NB4 (cell line): ENCODE measurements at regions not wholly inside any gene's neighbourhood (a gene's known extent, or its start where the extent isn't known, plus 50 kb on each side); places are given as distances from the start of the nearest gene placed in this dataset.

Experiments used
- DNase-seq: peaks from one replicate; pipeline ENCODE4 v3.0.0; 2010; ENCODE audit warnings: low read depth
- H3K4me3 ChIP-seq: one replicate; pipeline ENCODE4 v1.5.1; 2011; ENCODE audit warnings: mild to moderate bottlenecking, low read depth, low read length, moderate library complexity
- MYC ChIP-seq: IDR thresholded peaks from 2 replicates; pipeline ENCODE4 v1.6.1; 2011; ENCODE audit warnings: low read depth, low read length
- POLR2A ChIP-seq: IDR thresholded peaks from 2 replicates; pipeline ENCODE4 v1.6.1; 2011; ENCODE audit warnings: mild to moderate bottlenecking; ENCODE audit not compliant: insufficient read length; ENCODE audit errors: extremely low read depth
- TF ChIP-seq, protein P1 (sequence below): IDR thresholded peaks from one replicate; pipeline ENCODE4 v1.5.1; 2012; ENCODE audit warnings: low read depth, low read length
- TF ChIP-seq, protein P2 (sequence below): IDR thresholded peaks from 2 replicates; pipeline ENCODE4 v1.6.1; 2011; ENCODE audit warnings: low read depth, low read length

DNA sequence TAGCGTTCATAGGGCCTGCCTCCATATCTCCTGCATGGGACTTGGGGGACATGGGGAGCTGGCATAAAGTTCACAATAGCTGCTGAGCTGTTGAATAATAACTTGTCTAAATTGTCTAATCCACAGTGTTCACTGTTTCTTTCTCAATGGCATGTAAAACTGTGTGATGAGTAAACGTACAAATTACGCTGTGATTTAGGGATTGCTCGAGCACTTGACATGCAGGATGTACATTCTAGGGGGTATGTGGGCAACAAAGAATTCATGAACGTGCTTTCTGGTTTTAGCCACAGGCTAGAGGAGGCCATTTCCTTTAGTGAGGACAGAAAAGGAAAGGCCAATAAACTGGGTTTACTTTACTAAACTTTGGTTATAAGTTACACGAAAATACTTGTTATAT is 534.2 kb upstream of the ZWINT start:
- no peak for DNase-seq
- TF ChIP-seq MYC (no peak), POLR2A (no peak)
- TF ChIP-seq, protein P1, sequence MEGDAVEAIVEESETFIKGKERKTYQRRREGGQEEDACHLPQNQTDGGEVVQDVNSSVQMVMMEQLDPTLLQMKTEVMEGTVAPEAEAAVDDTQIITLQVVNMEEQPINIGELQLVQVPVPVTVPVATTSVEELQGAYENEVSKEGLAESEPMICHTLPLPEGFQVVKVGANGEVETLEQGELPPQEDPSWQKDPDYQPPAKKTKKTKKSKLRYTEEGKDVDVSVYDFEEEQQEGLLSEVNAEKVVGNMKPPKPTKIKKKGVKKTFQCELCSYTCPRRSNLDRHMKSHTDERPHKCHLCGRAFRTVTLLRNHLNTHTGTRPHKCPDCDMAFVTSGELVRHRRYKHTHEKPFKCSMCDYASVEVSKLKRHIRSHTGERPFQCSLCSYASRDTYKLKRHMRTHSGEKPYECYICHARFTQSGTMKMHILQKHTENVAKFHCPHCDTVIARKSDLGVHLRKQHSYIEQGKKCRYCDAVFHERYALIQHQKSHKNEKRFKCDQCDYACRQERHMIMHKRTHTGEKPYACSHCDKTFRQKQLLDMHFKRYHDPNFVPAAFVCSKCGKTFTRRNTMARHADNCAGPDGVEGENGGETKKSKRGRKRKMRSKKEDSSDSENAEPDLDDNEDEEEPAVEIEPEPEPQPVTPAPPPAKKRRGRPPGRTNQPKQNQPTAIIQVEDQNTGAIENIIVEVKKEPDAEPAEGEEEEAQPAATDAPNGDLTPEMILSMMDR: no peak
- TF ChIP-seq, protein P2, sequence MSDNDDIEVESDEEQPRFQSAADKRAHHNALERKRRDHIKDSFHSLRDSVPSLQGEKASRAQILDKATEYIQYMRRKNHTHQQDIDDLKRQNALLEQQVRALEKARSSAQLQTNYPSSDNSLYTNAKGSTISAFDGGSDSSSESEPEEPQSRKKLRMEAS: no peak

DNA sequence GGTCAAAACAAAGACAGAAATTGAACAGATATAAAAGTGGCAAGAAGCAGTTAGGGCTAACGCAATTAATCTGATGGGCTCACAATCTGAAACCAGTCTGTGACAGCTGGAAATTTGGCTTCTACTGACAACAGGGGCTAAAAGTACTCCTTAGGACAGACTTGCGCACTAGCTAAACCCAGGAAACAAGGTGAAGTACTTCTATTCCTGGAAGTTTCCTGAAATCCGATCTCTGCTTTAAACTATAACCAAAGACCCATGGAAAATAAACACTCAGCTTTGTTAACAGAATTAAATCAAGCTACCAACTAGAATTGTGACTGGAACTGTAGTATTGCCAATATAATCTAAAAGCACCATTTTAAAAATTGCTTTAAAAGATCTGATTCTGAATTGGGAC is 520.2 kb upstream of the ZWINT start:
- TF ChIP-seq MYC (no peak), POLR2A (no peak)
- TF ChIP-seq, protein P2: no peak
- TF ChIP-seq, protein P1: no peak
- no peak overlapping the region for H3K4me3 ChIP-seq
- no peak for DNase-seq

More for the DNA sequence above, 534.2 kb upstream of the ZWINT start:
- H3K4me3 ChIP-seq: no peak overlapping the region

DNA sequence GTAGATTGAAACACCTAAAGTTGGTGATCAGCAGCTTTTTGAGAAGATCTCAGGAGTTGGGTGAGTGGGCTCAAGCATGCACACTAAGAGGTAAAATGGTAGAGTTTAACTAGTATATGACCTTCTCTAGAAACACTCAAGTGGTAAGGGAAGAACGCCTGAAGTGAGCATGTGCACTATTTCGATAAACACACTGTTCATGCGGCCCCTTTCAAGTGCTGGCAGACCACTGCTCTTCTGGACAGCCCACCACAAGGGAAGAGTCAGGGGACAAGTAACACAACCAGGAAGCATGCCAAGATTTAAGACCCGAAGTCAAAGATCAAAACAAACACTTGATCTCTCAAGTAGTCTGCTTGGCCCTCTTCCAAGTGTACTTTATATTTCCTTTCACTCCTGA is 519.5 kb upstream of the ZWINT start:
- H3K4me3 ChIP-seq: no peak overlapping the region
- no peak for TF ChIP-seq POLR2A
- TF ChIP-seq, protein P2: no peak
- no peak for DNase-seq

DNA sequence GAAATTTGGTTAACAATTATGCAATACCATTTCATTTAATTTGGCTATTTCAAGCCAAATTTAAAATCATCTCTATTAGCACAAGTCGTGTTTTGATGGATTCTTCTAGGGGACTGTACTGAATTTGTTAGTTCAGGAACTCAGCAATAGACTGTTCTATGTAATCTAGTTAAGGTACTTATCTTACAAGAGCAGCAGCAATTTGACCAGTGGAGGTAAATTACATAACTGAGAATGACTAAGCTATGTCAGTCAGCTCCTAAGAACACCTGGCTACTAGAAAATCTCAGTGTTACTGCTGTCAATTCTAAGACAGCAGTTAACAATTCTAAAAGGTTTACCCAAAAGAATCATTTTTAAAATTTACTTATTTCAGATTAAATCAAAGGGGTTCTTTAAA is 513.9 kb upstream of the ZWINT start:
- TF ChIP-seq, protein P2: no peak
- TF ChIP-seq POLR2A: no peak
- TF ChIP-seq, protein P1: no peak
- no peak for TF ChIP-seq MYC
- DNase-seq: no peak
- no peak overlapping the region for H3K4me3 ChIP-seq

DNA sequence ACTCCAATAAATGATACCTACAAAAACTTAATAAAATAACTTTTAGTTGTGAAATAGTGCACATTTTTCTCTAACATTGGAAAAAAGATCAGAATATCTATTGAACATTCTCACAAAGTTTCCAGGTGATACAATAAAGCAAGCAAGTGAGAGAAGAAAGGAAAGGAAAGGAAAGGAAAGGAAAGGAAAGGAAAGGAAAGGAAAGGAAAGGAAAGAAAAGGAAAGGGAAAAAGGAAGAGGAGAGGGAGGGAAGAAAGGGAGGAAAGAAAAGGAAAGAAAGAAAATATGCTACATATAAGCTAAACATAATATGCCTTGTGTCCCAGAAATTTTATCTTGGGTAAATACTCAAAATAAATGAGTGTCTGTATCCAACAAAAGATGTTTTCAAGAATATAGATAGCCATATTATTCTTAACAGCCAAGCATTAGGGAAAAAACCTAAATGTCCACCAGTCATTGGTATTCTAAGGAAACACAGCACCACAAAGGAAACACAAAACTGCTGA is 510.2 kb upstream of the ZWINT start:
- TF ChIP-seq, protein P1: no peak
- TF ChIP-seq MYC: no peak
- no peak for TF ChIP-seq POLR2A
- TF ChIP-seq, protein P2: no peak
- no peak for DNase-seq
- no peak overlapping the region for H3K4me3 ChIP-seq

DNA sequence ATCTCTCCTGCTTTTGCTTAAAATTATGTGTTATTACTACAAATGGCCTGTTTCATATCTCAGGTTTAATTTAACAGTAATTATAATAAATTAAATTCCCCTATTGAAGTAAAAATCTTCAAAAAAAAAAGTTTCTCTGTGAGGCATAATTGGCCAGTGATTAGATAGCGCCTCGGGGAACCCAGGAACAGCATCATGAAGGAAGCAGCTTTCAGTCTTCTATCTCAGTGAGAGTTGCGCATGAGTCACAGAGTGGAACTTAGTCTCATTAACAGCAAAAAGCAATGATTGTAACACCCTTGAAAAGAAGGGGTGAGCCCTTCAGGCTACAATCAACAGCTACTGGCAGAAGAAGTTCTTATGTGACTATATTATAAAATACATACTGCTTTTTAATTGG is 506.2 kb upstream of the ZWINT start:
- H3K4me3 ChIP-seq: no peak overlapping the region
- TF ChIP-seq MYC (no peak), POLR2A (no peak)
- TF ChIP-seq, protein P2: no peak
- TF ChIP-seq, protein P1: no peak
- DNase-seq: no peak
